Stimulated activated CD4-positive, alpha-beta T cell treated with anti-CD3 and anti-CD28 coated beads, Interleukin-12 subunit alpha, Interleukin-12 subunit beta, amount 100 ng/mL, for 48 hours (primary cell): ENCODE measurements at regions not wholly inside any gene's neighbourhood (a gene's known extent, or its start where the extent isn't known, plus 50 kb on each side); places are given as distances from the start of the nearest gene placed in this dataset.

Experiments used
- DNase-seq, 3 donors: peaks; one replicate each; pipeline ENCODE4 v3.0.0-alpha.2; 2020; ENCODE audit warnings: low read depth in 2 of 3, low spot score in 1 of 3

GRCh38 chr2:83686863-83687262 lies 772.2 kb downstream of the SUCLG1 start:
- DNase-seq: no peak

GRCh38 chr2:83674050-83674449 lies 785.0 kb downstream of the SUCLG1 start:
- DNase-seq: no peak

GRCh38 chr2:83665894-83666293 lies 793.2 kb downstream of the SUCLG1 start:
- DNase-seq: no peak

- no peak for DNase-seq
These were observed 793.9 kb downstream of the SUCLG1 start for GRCh38 chr2:83665154-83665553.

GRCh38 chr2:83661711-83662110 lies 797.4 kb downstream of the SUCLG1 start:
- DNase-seq: no peak

GRCh38 chr2:83654091-83654611 lies 804.9 kb downstream of the SUCLG1 start:
- DNase-seq: no peak

- DNase-seq: no peak
These were observed 808.2 kb downstream of the SUCLG1 start for GRCh38 chr2:83650898-83651297.

- no peak for DNase-seq
These were observed 808.9 kb downstream of the SUCLG1 start for GRCh38 chr2:83650161-83650560.

GRCh38 chr2:83640506-83640905 lies 818.6 kb downstream of the SUCLG1 start:
- DNase-seq: no peak

- no peak for DNase-seq
These were observed 825.7 kb downstream of the SUCLG1 start for GRCh38 chr2:83633423-83633822.

GRCh38 chr2:83630351-83630750 lies 828.7 kb downstream of the SUCLG1 start:
- DNase-seq: no peak

- DNase-seq: no peak
These were observed 843.6 kb downstream of the SUCLG1 start for GRCh38 chr2:83615511-83615910.

- DNase-seq: no peak
These were observed 845.9 kb downstream of the SUCLG1 start for GRCh38 chr2:83613178-83613577.

GRCh38 chr2:83602753-83603152 lies 856.3 kb downstream of the SUCLG1 start:
- DNase-seq: no peak

GRCh38 chr2:83596592-83597282 lies 862.3 kb downstream of the SUCLG1 start:
- no peak for DNase-seq

- no peak for DNase-seq
These were observed 863.2 kb downstream of the SUCLG1 start for GRCh38 chr2:83595926-83596325.

GRCh38 chr2:83595121-83595690 lies 863.9 kb downstream of the SUCLG1 start:
- DNase-seq: no peak

GRCh38 chr2:83594241-83595120 lies 864.6 kb downstream of the SUCLG1 start:
- DNase-seq: no peak

GRCh38 chr2:83587309-83587708 lies 871.8 kb downstream of the SUCLG1 start:
- DNase-seq: no peak

GRCh38 chr2:83585250-83585649 lies 873.8 kb downstream of the SUCLG1 start:
- DNase-seq: no peak

GRCh38 chr2:83584672-83585071 lies 874.4 kb downstream of the SUCLG1 start:
- no peak for DNase-seq

- no peak for DNase-seq
These were observed 876.5 kb downstream of the SUCLG1 start for GRCh38 chr2:83582589-83582988.
